Kidney (tissue), 13 donors: ENCODE measurements at regions not wholly inside any gene's neighbourhood (a gene's known extent, or its start where the extent isn't known, plus 50 kb on each side); places are given as distances from the start of the nearest gene placed in this dataset.

Experiments
- DNase-seq, 5 donors: peaks; one replicate each; pipeline ENCODE4 v3.0.0-alpha.2; 2013 to 2020
- FAIRE-seq: peaks from 2 replicates; lab custom pipeline; 2012; peaks lifted over from hg19 to GRCh38; lab: Jason Lieb, UNC
- H3K27ac ChIP-seq, 2 donors: one replicate each; pipeline ENCODE4 v1.7.0; 2013; ENCODE audit warnings: low read depth in 2 of 2, low read length in 2 of 2, inconsistent platforms in 1 of 2
- H3K27me3 ChIP-seq: one replicate; pipeline ENCODE4 v1.7.1; 2013; ENCODE audit warnings: low read length, inconsistent platforms; ENCODE audit not compliant: control insufficient read depth, insufficient read depth
- H3K36me3 ChIP-seq, 3 donors: one replicate each; pipeline versions ENCODE4 v1.7.0 to v1.7.1; 2013; ENCODE audit warnings: low read length in 3 of 3, control low read depth in 1 of 3, inconsistent platforms in 1 of 3; ENCODE audit not compliant: insufficient read depth in 3 of 3, control insufficient read depth in 2 of 3
- H3K4me1 ChIP-seq, 3 donors: one replicate each; pipeline versions ENCODE4 v1.7.0 to v1.7.1; 2013; ENCODE audit warnings: low read length in 3 of 3, inconsistent platforms in 1 of 3, low read depth in 1 of 3; ENCODE audit not compliant: control insufficient read depth in 2 of 3, insufficient read depth in 2 of 3
- H3K4me3 ChIP-seq, 3 donors: one replicate each; pipeline versions ENCODE4 v1.7.0 to v1.8.1; 2013; ENCODE audit warnings: low read length in 3 of 3, control low read depth in 1 of 3, inconsistent platforms in 1 of 3
- H3K9ac ChIP-seq, 3 donors: one replicate each; pipeline versions ENCODE4 v1.7.0 to v1.7.1; 2013; ENCODE audit warnings: low read length in 3 of 3, control low read depth in 1 of 3, inconsistent platforms in 1 of 3
- H3K9me3 ChIP-seq, 3 donors: one replicate each; pipeline versions ENCODE4 v1.7.0 to v1.7.1; 2013; ENCODE audit warnings: low read length in 3 of 3, control low read depth in 1 of 3, inconsistent platforms in 1 of 3; ENCODE audit not compliant: control insufficient read depth in 2 of 3, insufficient read depth in 1 of 3
- CTCF ChIP-seq: IDR thresholded peaks from 3 replicates; pipeline ENCODE4 v1.5.1; 2012; ENCODE audit warnings: mild to moderate bottlenecking, moderate library complexity, borderline replicate concordance; ENCODE audit not compliant: insufficient read depth; ENCODE audit errors: extremely low read depth
- intact Hi-C: fragments of 100-400 bp; cut with DNase I; formaldehyde crosslinking; loops from one replicate; pipeline ENCODE4 v1.11.1; 2022
- donor health status: control.
- donor health status: control.
- donor health status: control.
- donor health status: control.
- donor health status: control.
- donor health status: DM: yes; HTN: yes; CAD: no.
- donor health status: Normal renal cell carcinoma (clear cell type).

- Histone ChIP-seq H3K9me3 (no peaks in the 10 kb centered on the region), H3K36me3 (no peaks in the 10 kb centered on the region), H3K4me3 (no peak overlapping the region), H3K27me3 (no peaks in the 10 kb centered on the region), H3K4me1 (no peaks in the 10 kb centered on the region), H3K9ac (no peak overlapping the region), H3K27ac (no peak overlapping the region)
- DNase-seq (peak in 2 of 5 donors; percentile 34 to 36), FAIRE-seq (no peak)
- TF ChIP-seq CTCF: peak; percentile 46
- intact Hi-C loops: no loop called here
Measured at GRCh38 chr2:16613539-16614011, 52.1 kb downstream of the CYRIA start.

GRCh38 chr2:16612490-16612889, 53.1 kb downstream of the CYRIA start:
- Histone ChIP-seq H3K27ac (no peak overlapping the region), H3K9ac (no peak overlapping the region), H3K4me3 (no peak overlapping the region), H3K27me3 (no peaks in the 10 kb centered on the region), H3K9me3 (no peaks in the 10 kb centered on the region), H3K36me3 (no peaks in the 10 kb centered on the region), H3K4me1 (no peaks in the 10 kb centered on the region)
- no peak for FAIRE-seq
- no peak for DNase-seq
- TF ChIP-seq CTCF: no peak
- intact Hi-C loops: no loop called here

- no peaks in the 10 kb centered on the region for H3K27me3 ChIP-seq
- no peaks in the 10 kb centered on the region for H3K4me1 ChIP-seq
- H3K4me3 ChIP-seq: no peak overlapping the region
- TF ChIP-seq CTCF: no peak
- no peak overlapping the region for H3K9ac ChIP-seq
- no peaks in the 10 kb centered on the region for H3K9me3 ChIP-seq
- no peak overlapping the region for H3K27ac ChIP-seq
- DNase-seq (no peak), FAIRE-seq (no peak)
- no peaks in the 10 kb centered on the region for H3K36me3 ChIP-seq
- intact Hi-C loops: no loop called here
Measured at GRCh38 chr2:16609786-16610185, 55.8 kb downstream of the CYRIA start.
